ENCODE measurements at regions not wholly inside any gene's neighbourhood (a gene's known extent, or its start where the extent isn't known, plus 50 kb on each side); places are given as distances from the start of the nearest gene placed in this dataset.

- intact Hi-C loops (cut with DNase I): no loop called here
- no peak for DNase-seq
- Histone ChIP-seq H3K36me3 (no peaks in the 10 kb centered on the region), H3K9me3 (no peaks in the 10 kb centered on the region), H3K27me3 (no peaks in the 10 kb centered on the region), H3K4me1 (no peaks in the 10 kb centered on the region), H3K27ac (no peak overlapping the region), H3K4me3 (no peak overlapping the region)
- 80 to 88% methylated on average over 3 of the region's 3 CpGs for WGBS, 2 donors
- no peak for TF ChIP-seq POLR2A (IDR thresholded peaks at IDR 0.05)
- no peak for TF ChIP-seq EP300 (IDR thresholded peaks at IDR 0.05)
- TF ChIP-seq, protein P1, sequence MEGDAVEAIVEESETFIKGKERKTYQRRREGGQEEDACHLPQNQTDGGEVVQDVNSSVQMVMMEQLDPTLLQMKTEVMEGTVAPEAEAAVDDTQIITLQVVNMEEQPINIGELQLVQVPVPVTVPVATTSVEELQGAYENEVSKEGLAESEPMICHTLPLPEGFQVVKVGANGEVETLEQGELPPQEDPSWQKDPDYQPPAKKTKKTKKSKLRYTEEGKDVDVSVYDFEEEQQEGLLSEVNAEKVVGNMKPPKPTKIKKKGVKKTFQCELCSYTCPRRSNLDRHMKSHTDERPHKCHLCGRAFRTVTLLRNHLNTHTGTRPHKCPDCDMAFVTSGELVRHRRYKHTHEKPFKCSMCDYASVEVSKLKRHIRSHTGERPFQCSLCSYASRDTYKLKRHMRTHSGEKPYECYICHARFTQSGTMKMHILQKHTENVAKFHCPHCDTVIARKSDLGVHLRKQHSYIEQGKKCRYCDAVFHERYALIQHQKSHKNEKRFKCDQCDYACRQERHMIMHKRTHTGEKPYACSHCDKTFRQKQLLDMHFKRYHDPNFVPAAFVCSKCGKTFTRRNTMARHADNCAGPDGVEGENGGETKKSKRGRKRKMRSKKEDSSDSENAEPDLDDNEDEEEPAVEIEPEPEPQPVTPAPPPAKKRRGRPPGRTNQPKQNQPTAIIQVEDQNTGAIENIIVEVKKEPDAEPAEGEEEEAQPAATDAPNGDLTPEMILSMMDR (IDR thresholded peaks at IDR 0.05): no peak
- TF ChIP-seq POLR2AphosphoS5 (IDR thresholded peaks at IDR 0.05): no peak
Measured at GRCh38 chr4:10334506-10335028, 122.7 kb downstream of the ZNF518B start.

GRCh38 chr4:10333942-10334341 is 123.3 kb downstream of the ZNF518B start:
- Histone ChIP-seq H3K9me3 (no peaks in the 10 kb centered on the region), H3K36me3 (no peaks in the 10 kb centered on the region), H3K27me3 (no peaks in the 10 kb centered on the region), H3K4me3 (no peak overlapping the region), H3K27ac (no peak overlapping the region), H3K4me1 (no peaks in the 10 kb centered on the region)
- TF ChIP-seq EP300 (IDR thresholded peaks at IDR 0.05) (no peak), POLR2A (IDR thresholded peaks at IDR 0.05) (no peak), POLR2AphosphoS5 (IDR thresholded peaks at IDR 0.05) (no peak)
- TF ChIP-seq, protein P1 (IDR thresholded peaks at IDR 0.05): no peak
- no peak for DNase-seq
- 45 to 57% methylated on average over 1 of the region's 1 CpG for WGBS, 2 donors
- intact Hi-C loops (cut with DNase I): no loop called here

DNA sequence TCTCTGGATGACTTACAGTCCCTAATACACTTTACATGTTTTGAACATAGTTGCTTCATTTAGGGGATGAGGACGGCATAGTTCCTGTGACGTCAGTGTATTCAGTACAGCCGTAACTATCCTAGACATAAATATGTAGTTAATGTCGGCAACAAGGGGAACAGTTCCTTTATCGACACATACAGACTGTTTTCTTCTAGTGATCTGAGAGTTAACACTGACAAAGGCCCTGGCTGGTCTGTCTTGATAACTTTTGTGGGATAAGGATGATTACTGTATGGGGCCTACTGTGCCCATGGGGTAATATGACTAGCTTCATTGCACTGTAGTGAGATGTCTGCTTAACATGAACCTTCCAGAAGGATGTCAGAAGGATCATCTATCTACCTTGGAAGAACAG is 131.2 kb downstream of the ZNF518B start:
- TF ChIP-seq POLR2A (IDR thresholded peaks at IDR 0.05) (no peak), POLR2AphosphoS5 (IDR thresholded peaks at IDR 0.05) (no peak), EP300 (IDR thresholded peaks at IDR 0.05) (no peak)
- TF ChIP-seq, protein P1 (IDR thresholded peaks at IDR 0.05): no peak
- 91 to 93% methylated on average over 5 of the region's 5 CpGs for WGBS, 2 donors
- Histone ChIP-seq H3K9me3 (no peaks in the 10 kb centered on the region), H3K27ac (no peak overlapping the region), H3K4me3 (no peak overlapping the region), H3K4me1 (no peaks in the 10 kb centered on the region), H3K27me3 (no peaks in the 10 kb centered on the region), H3K36me3 (no peaks in the 10 kb centered on the region)
- no peak for DNase-seq
- intact Hi-C loops (cut with DNase I): no loop called here

DNA sequence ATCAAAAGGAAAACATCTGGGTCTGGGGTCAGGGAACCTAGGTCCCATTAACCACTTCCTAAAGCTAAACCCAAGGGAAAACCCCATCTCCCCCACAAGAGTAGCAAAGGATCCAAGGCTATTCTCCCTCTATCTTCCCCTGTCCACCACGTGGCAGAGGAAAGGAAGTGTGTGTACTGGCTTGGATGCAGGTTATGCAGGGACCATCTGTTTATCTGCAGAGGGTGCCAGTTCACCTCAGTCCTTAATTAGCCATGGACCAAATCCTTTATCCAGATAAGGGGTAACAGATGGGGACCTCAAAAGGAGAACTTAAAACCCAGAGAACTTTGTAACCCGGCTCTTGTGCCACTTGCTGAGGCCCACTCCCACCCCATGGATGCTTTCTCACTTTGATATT is 135.3 kb downstream of the ZNF518B start:
- Histone ChIP-seq H3K27me3 (no peaks in the 10 kb centered on the region), H3K4me3 (no peak overlapping the region), H3K4me1 (no peaks in the 10 kb centered on the region), H3K9me3 (no peaks in the 10 kb centered on the region), H3K27ac (no peak overlapping the region), H3K36me3 (no peaks in the 10 kb centered on the region)
- 46 to 51% methylated on average over 2 of the region's 2 CpGs for WGBS, 2 donors
- no peak for DNase-seq
- intact Hi-C loops (cut with DNase I): no loop called here
- TF ChIP-seq POLR2A (IDR thresholded peaks at IDR 0.05): no peak
- no peak for TF ChIP-seq EP300 (IDR thresholded peaks at IDR 0.05)
- TF ChIP-seq, protein P1 (IDR thresholded peaks at IDR 0.05): no peak
- TF ChIP-seq POLR2AphosphoS5 (IDR thresholded peaks at IDR 0.05): no peak

DNA sequence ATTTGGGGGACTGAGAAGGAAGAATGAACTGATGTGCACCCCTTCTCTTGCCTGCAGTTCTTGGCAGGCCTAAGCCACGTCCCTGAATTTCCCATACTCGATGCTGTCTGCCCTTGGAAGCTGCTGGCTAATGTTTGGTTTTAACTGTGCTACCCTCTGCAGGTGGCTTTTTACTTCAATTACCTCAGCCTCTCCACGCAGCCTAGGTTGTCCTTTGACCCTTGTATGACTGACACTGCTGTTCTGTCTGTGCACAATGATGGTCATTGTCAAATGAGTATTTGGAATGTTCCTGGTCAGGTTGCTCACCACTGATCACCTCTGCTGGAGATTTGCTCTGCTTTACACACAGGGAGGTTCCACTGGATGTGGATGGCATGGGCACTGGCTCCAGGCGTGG is 137.1 kb downstream of the ZNF518B start:
- H3K9me3 ChIP-seq: no peaks in the 10 kb centered on the region
- WGBS, 2 donors: 20 to 61% methylated on average over 4 of the region's 4 CpGs
- no peak overlapping the region for H3K4me3 ChIP-seq
- DNase-seq: no peak
- no peaks in the 10 kb centered on the region for H3K27me3 ChIP-seq
- no peaks in the 10 kb centered on the region for H3K36me3 ChIP-seq
- no peaks in the 10 kb centered on the region for H3K4me1 ChIP-seq
- intact Hi-C loops (cut with DNase I): no loop called here
- TF ChIP-seq POLR2A (IDR thresholded peaks at IDR 0.05) (no peak), EP300 (IDR thresholded peaks at IDR 0.05) (no peak), POLR2AphosphoS5 (IDR thresholded peaks at IDR 0.05) (no peak)
- TF ChIP-seq, protein P1 (IDR thresholded peaks at IDR 0.05): no peak
- no peak overlapping the region for H3K27ac ChIP-seq
